GM21529 (cell line): ENCODE measurements at regions not wholly inside any gene's neighbourhood (a gene's known extent, or its start where the extent isn't known, plus 50 kb on each side); places are given as distances from the start of the nearest gene placed in this dataset.

Experiments used
- ATAC-seq: cut with Tn5 transposase; IDR thresholded peaks from one replicate; pipeline ENCODE4 v1.9.1; 2021; ENCODE audit not compliant: unreplicated experiment

GRCh38 chr5:74116266-74116665 is 490.3 kb downstream of the ARHGEF28 start:
- ATAC-seq = no peak

- ATAC-seq = no peak
Observed at GRCh38 chr5:74113927-74114326, 487.9 kb downstream of the ARHGEF28 start.

- no peak for ATAC-seq
Observed at GRCh38 chr5:74113196-74113540, 487.2 kb downstream of the ARHGEF28 start.

GRCh38 chr5:74112372-74113195 is 486.6 kb downstream of the ARHGEF28 start:
- ATAC-seq = no peak

- no peak for ATAC-seq
Observed at GRCh38 chr5:74111764-74112163, 485.8 kb downstream of the ARHGEF28 start.

GRCh38 chr5:74109344-74109743 is 483.3 kb downstream of the ARHGEF28 start:
- ATAC-seq = no peak

- ATAC-seq = no peak
Observed at GRCh38 chr5:74107899-74108298, 481.9 kb downstream of the ARHGEF28 start.

- ATAC-seq = no peak
Observed at GRCh38 chr5:74105126-74105780, 479.3 kb downstream of the ARHGEF28 start.

GRCh38 chr5:74103131-74104023 is 477.4 kb downstream of the ARHGEF28 start:
- no peak for ATAC-seq

- ATAC-seq = no peak
Observed at GRCh38 chr5:74100268-74100665, 474.3 kb downstream of the ARHGEF28 start.

- no peak for ATAC-seq
Observed at GRCh38 chr5:74099538-74100267, 473.7 kb downstream of the ARHGEF28 start.

- no peak for ATAC-seq
Observed at GRCh38 chr5:74098941-74099340, 472.9 kb downstream of the ARHGEF28 start.

GRCh38 chr5:74098456-74098855 is 472.5 kb downstream of the ARHGEF28 start:
- ATAC-seq = no peak

GRCh38 chr5:74096325-74096724 is 470.3 kb downstream of the ARHGEF28 start:
- no peak for ATAC-seq

- no peak for ATAC-seq
Observed at GRCh38 chr5:74095871-74096270, 469.9 kb downstream of the ARHGEF28 start.

- ATAC-seq = no peak
Observed at GRCh38 chr5:74094782-74095108, 468.7 kb downstream of the ARHGEF28 start.

GRCh38 chr5:74094096-74094781 is 468.2 kb downstream of the ARHGEF28 start:
- ATAC-seq = no peak

- ATAC-seq = no peak
Observed at GRCh38 chr5:74093561-74093960, 467.6 kb downstream of the ARHGEF28 start.

GRCh38 chr5:74092766-74093165 is 466.8 kb downstream of the ARHGEF28 start:
- no peak for ATAC-seq

- ATAC-seq = no peak
Observed at GRCh38 chr5:74085782-74086181, 459.8 kb downstream of the ARHGEF28 start.
